Testis (tissue), 2 donors: ENCODE measurements at regions not wholly inside any gene's neighbourhood (a gene's known extent, or its start where the extent isn't known, plus 50 kb on each side); places are given as distances from the start of the nearest gene placed in this dataset.

Experiments used
- POLR2A ChIP-seq: fragments of 450-650 bp; IDR thresholded peaks from one replicate; pipeline ENCODE4 v1.6.1; 2017; ENCODE audit warnings: antibody characterized with exemption, mild to moderate bottlenecking, moderate library complexity
- TF ChIP-seq, protein P1 (sequence below), 3 experiments: fragments of 450-650 bp in 2 of 3; fragments of 200-600 bp in 1 of 3; sonication (generic) in 1 of 3; IDR thresholded peaks; one replicate each; pipeline ENCODE4 v1.5.1; 2016 to 2019; ENCODE audit warnings: antibody characterized with exemption in 3 of 3, mild to moderate bottlenecking in 2 of 3, moderate library complexity in 1 of 3

DNA sequence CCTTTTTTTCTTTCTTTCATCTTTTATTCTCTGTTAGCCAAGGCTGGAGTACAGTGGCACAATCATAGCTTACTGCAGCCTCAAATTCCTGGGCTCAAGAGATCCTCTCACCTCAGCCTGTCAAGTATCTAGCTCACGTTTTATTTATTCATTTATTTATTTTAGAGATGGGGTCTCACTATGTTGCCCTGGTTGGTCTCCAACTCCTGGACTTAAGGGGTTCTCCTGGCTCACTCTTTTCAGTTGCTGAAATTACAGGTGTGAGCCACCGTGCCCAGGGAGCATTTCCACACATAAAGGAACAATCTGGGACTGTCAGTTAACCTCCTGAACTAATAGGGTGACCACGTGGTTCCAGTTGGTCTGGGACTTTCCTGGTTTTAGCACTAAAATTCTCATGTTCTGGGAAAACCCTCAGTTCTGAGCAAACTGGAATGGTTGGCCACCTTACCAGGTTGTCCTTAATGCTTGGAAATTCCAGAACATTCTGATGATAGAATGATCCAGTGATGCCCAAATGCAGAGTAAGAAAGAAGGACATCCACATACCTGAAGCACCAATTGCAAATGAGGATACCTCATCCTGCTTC is 105.5 kb upstream of the ZNF217 start:
- TF ChIP-seq, protein P1, sequence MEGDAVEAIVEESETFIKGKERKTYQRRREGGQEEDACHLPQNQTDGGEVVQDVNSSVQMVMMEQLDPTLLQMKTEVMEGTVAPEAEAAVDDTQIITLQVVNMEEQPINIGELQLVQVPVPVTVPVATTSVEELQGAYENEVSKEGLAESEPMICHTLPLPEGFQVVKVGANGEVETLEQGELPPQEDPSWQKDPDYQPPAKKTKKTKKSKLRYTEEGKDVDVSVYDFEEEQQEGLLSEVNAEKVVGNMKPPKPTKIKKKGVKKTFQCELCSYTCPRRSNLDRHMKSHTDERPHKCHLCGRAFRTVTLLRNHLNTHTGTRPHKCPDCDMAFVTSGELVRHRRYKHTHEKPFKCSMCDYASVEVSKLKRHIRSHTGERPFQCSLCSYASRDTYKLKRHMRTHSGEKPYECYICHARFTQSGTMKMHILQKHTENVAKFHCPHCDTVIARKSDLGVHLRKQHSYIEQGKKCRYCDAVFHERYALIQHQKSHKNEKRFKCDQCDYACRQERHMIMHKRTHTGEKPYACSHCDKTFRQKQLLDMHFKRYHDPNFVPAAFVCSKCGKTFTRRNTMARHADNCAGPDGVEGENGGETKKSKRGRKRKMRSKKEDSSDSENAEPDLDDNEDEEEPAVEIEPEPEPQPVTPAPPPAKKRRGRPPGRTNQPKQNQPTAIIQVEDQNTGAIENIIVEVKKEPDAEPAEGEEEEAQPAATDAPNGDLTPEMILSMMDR (IDR thresholded peaks at IDR 0.05) = no peak
- TF ChIP-seq POLR2A = no peak
